ENCODE measurements at regions not wholly inside any gene's neighbourhood (a gene's known extent, or its start where the extent isn't known, plus 50 kb on each side); places are given as distances from the start of the nearest gene placed in this dataset.

DNA sequence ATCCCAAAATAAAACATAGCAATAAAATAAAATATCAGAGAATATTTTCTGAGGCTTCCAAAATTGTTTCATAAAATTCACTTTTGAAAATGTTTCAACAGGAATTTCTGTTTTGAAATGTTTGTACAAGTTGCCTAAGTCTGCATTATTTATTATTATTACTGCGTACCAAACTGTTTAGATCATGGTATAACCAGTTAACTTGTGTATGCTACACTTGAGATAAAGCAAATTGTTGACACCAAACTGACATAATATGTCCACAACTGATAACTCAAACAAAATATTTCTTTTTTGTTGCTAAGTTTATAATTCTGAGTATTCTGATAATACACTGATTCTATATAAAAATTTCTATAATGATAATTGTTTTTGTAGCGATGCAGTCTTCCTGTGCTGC, 531.8 kb upstream of the EYS start:
- TF ChIP-seq LEF1 (IDR thresholded peaks at IDR 0.05; ENCODE audit: borderline replicate concordance) (no peak), SP1 (IDR thresholded peaks at IDR 0.05) (no peak), BHLHE40 (IDR thresholded peaks at IDR 0.05; ENCODE audit: borderline replicate concordance) (no peak), HDGF (IDR thresholded peaks at IDR 0.05; ENCODE audit: borderline replicate concordance) (no peak), SUZ12 (IDR thresholded peaks at IDR 0.05) (no peak), NFRKB (IDR thresholded peaks at IDR 0.05) (no peak), FOXK2 (IDR thresholded peaks at IDR 0.05) (no peak), TARDBP (IDR thresholded peaks at IDR 0.05) (no peak)
- POLR2A ChIA-PET, result no interaction called here
- CTCF ChIA-PET, result interaction anchor here (0.6 kb wide), 1 partner anchor 13 kb away, joined by 4 read pairs; no protein-coding TSS in a partner anchor
- no peak for DNase-seq (ENCODE audit: extremely low spot score)

DNA sequence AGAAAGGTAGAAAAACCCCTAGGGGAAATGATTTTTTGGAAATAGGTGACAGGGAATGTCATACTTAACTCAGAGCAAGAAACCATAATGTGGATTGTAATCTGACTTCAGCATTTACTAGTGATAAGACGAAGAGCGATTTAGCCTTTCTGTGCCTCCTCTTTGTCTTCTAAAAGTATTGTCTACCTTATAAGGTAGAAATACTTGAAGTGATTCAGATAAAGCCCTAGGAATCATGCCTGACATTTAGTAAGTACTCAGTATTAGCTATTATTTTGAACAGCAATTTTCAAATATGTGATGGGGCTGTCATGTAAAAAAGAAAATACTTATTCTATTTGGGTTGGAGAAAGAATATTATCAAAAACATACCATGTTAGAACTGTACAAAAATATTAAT, 525.9 kb upstream of the EYS start:
- ChIA-PET CTCF (no interaction called here), POLR2A (no interaction called here)
- no peak for TF ChIP-seq ZNF384 (IDR thresholded peaks at IDR 0.05)
- no peak for TF ChIP-seq ELF4 (IDR thresholded peaks at IDR 0.05)
- no peak for TF ChIP-seq TARDBP (IDR thresholded peaks at IDR 0.05)
- no peak for TF ChIP-seq CTBP1 (IDR thresholded peaks at IDR 0.05; ENCODE audit: borderline replicate concordance)
- TF ChIP-seq, protein P1, sequence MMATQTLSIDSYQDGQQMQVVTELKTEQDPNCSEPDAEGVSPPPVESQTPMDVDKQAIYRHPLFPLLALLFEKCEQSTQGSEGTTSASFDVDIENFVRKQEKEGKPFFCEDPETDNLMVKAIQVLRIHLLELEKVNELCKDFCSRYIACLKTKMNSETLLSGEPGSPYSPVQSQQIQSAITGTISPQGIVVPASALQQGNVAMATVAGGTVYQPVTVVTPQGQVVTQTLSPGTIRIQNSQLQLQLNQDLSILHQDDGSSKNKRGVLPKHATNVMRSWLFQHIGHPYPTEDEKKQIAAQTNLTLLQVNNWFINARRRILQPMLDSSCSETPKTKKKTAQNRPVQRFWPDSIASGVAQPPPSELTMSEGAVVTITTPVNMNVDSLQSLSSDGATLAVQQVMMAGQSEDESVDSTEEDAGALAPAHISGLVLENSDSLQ (IDR thresholded peaks at IDR 0.05), result no peak
- TF ChIP-seq LEF1 (IDR thresholded peaks at IDR 0.05; ENCODE audit: borderline replicate concordance), result no peak
- no peak for TF ChIP-seq FOXK2 (IDR thresholded peaks at IDR 0.05)
- TF ChIP-seq FOXM1 (IDR thresholded peaks at IDR 0.05; ENCODE audit: borderline replicate concordance), result no peak
- TF ChIP-seq HDGF (IDR thresholded peaks at IDR 0.05; ENCODE audit: borderline replicate concordance), result no peak
- TF ChIP-seq BHLHE40 (IDR thresholded peaks at IDR 0.05; ENCODE audit: borderline replicate concordance), result no peak
- no peak for TF ChIP-seq NFRKB (IDR thresholded peaks at IDR 0.05)
- TF ChIP-seq L3MBTL2 (conservative IDR thresholded peaks at IDR 0.05), result no peak
- no peak for TF ChIP-seq ARNT (IDR thresholded peaks at IDR 0.05)
- no peak for TF ChIP-seq SP1 (IDR thresholded peaks at IDR 0.05)
- no peak for DNase-seq (ENCODE audit: extremely low spot score)

DNA sequence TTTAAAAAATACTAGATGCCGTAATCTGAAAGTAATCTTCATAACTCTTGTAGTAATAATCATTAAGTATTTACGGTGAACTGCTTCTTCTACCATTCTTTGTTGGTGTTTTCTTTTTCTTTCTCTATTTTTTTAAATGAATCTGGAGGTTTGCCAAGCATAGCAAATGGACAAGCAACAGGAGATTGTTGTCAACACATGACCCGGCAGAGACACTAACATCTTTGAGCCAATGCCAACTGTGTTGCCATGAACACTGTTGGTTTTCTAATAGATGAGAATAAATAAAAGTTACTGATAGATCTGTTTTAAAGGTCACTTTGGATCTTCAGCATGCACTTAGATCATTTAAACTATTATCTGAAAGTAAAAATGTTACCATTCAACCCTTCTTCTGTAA, 523.6 kb upstream of the EYS start:
- DNase-seq (ENCODE audit: extremely low spot score), result no peak
- ChIA-PET POLR2A (no interaction called here), CTCF (no interaction called here)
- TF ChIP-seq ARNT (IDR thresholded peaks at IDR 0.05) (no peak), BHLHE40 (IDR thresholded peaks at IDR 0.05; ENCODE audit: borderline replicate concordance) (no peak), FOXA1 (IDR thresholded peaks at IDR 0.05) (no peak), SUZ12 (IDR thresholded peaks at IDR 0.05) (no peak), NFRKB (IDR thresholded peaks at IDR 0.05) (no peak), ZNF384 (IDR thresholded peaks at IDR 0.05) (no peak), FOXM1 (IDR thresholded peaks at IDR 0.05; ENCODE audit: borderline replicate concordance) (no peak), ELF4 (IDR thresholded peaks at IDR 0.05) (no peak), FOXK2 (IDR thresholded peaks at IDR 0.05) (no peak), L3MBTL2 (conservative IDR thresholded peaks at IDR 0.05) (no peak), TARDBP (IDR thresholded peaks at IDR 0.05) (no peak), HDGF (IDR thresholded peaks at IDR 0.05; ENCODE audit: borderline replicate concordance) (no peak), LEF1 (IDR thresholded peaks at IDR 0.05; ENCODE audit: borderline replicate concordance) (no peak), SP1 (IDR thresholded peaks at IDR 0.05) (no peak)
- TF ChIP-seq, protein P1 (IDR thresholded peaks at IDR 0.05), result no peak

DNA sequence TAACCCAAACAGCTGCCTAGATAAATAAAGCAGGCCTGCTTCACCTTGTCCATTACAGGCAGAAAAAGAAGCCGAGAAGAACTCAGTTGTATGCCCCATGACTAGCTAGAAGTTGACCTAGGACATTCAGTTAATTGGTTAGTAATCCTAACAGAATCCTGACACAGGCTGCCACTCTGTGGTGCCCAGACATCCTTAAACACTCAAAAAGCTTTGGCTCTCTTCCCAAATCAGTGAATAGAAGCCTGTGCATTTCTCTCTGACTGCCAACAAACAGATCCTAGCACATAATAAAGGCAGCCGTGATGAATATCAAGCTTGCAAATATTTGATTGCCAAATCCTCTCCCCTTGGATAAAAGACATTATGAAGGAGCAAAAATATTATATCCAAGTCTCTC, 519.1 kb upstream of the EYS start:
- no peak for TF ChIP-seq SUZ12 (IDR thresholded peaks at IDR 0.05)
- no peak for TF ChIP-seq FOXM1 (IDR thresholded peaks at IDR 0.05; ENCODE audit: borderline replicate concordance)
- TF ChIP-seq ELF4 (IDR thresholded peaks at IDR 0.05), result no peak
- TF ChIP-seq, protein P1 (IDR thresholded peaks at IDR 0.05), result no peak
- TF ChIP-seq FOXA1 (IDR thresholded peaks at IDR 0.05), result no peak
- DNase-seq (ENCODE audit: extremely low spot score), result no peak
- ChIA-PET CTCF (no interaction called here), POLR2A (no interaction called here)

DNA sequence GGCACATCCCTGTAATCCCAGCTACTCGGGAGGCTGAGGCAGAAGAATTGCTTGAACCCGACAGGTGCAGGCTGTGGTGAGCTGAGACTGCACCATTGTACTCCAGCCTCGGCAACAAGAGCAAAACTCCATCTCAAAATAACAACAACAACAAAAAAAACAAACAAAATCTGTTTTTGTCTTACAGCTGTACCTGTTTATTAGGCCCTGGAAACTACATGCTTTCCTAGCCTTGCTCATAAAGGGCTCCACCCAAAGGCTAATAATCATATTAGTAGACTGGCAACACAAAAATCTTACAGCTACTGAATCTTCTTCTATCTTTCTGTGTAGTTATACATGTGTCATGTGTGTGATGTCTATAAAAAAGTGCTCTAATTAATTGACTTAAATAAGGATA, 503.9 kb upstream of the EYS start:
- no peak for DNase-seq (ENCODE audit: extremely low spot score)
- TF ChIP-seq FOXA1 (IDR thresholded peaks at IDR 0.05) (no peak), FOXK2 (IDR thresholded peaks at IDR 0.05) (no peak), ARNT (IDR thresholded peaks at IDR 0.05) (no peak), SUZ12 (IDR thresholded peaks at IDR 0.05) (no peak), HDGF (IDR thresholded peaks at IDR 0.05; ENCODE audit: borderline replicate concordance) (no peak), L3MBTL2 (conservative IDR thresholded peaks at IDR 0.05) (no peak), SP1 (IDR thresholded peaks at IDR 0.05) (no peak)
- ChIA-PET POLR2A (no interaction called here), CTCF (no interaction called here)

DNA sequence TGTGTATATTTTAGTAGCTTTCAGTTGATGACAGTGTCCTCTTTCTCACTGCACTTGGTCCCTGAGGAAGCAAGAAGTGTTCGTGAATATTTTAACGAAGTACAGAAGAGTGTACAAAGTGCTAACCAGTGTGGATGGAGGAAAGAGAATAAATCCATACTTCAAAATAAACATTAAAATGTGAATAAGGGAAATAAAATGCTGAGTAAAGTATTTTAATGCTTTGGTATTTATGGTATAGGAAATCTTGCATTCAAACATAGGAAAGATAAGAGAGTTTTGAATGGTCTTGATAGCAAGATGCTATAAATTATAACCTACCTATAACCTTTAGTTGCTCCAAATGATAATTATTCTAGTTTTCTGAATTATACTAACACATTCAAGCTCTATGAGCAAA, 493.4 kb upstream of the EYS start:
- ChIA-PET CTCF (no interaction called here), POLR2A (no interaction called here)
- TF ChIP-seq BHLHE40 (IDR thresholded peaks at IDR 0.05; ENCODE audit: borderline replicate concordance), result no peak
- no peak for TF ChIP-seq FOXK2 (IDR thresholded peaks at IDR 0.05)
- TF ChIP-seq FOXA1 (IDR thresholded peaks at IDR 0.05), result no peak
- no peak for TF ChIP-seq CTBP1 (IDR thresholded peaks at IDR 0.05; ENCODE audit: borderline replicate concordance)
- TF ChIP-seq LEF1 (IDR thresholded peaks at IDR 0.05; ENCODE audit: borderline replicate concordance), result no peak
- TF ChIP-seq ZNF384 (IDR thresholded peaks at IDR 0.05), result no peak
- no peak for TF ChIP-seq ELF4 (IDR thresholded peaks at IDR 0.05)
- TF ChIP-seq NFRKB (IDR thresholded peaks at IDR 0.05), result no peak
- DNase-seq (ENCODE audit: extremely low spot score), result no peak

DNA sequence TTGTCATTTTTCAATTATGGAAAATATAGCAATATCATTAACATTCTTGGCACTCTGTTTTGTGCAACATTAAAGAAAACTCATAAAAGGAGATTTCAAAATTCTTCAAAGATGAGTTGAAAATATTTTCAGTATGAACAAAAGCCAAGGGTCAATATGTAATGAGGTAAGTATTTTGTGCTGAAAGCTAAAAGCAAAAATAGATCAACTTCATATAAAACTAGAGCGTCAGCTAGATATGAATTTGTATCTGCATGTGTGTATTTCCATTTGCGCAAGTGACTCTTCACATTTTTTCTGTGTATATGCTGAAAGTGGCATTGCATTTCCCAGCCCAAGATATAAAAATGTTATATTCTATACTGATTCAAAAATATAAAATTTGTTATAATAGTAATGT, 492.1 kb upstream of the EYS start:
- DNase-seq (ENCODE audit: extremely low spot score), result no peak
- ChIA-PET POLR2A (no interaction called here), CTCF (no interaction called here)
- no peak for TF ChIP-seq BHLHE40 (IDR thresholded peaks at IDR 0.05; ENCODE audit: borderline replicate concordance)
- TF ChIP-seq ARNT (IDR thresholded peaks at IDR 0.05), result no peak
